ENCODE measurements at regions not wholly inside any gene's neighbourhood (a gene's known extent, or its start where the extent isn't known, plus 50 kb on each side); places are given as distances from the start of the nearest gene placed in this dataset.

DNA sequence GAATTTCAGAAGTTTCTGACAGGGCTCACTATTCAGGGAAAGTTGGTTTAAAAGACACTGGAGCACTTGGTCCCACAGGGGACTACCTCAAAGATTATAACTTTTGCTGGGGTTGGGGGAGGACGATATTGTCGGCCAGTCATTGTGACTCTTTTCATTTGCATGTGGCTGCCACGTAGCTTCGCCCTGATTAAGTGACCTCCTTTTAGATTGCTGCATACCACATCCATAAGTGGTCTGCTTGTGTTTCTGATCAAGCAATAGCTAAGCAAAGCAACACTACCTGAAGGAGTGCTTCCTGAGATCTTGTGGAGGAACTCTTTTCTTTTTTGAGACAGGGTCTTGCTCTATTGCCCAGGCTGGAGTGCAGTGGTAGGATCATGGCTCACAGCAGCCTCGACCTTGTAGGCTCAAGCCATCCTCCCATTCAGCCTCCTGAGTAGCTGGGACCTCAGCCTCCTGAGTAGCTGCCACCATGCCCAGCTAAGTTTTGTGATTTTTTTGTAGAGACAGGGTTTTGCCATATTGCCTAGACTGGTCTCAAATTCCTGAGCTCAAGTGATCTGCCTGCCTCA lies 691.3 kb downstream of the EPM2A start:
- Histone ChIP-seq H3K4me1 (peaks cover 3% of the 10 kb centered on the region; the same call in 1 of the 2 replicates), H3K4me3 (ENCODE audit: low read depth, low read length) (no peak overlapping the region), H3K27me3 (no peaks in the 10 kb centered on the region), H3K36me3 (no peaks in the 10 kb centered on the region), H3K9me3 (no peaks in the 10 kb centered on the region)
- DNase-seq = no peak
- TF ChIP-seq, protein P1, sequence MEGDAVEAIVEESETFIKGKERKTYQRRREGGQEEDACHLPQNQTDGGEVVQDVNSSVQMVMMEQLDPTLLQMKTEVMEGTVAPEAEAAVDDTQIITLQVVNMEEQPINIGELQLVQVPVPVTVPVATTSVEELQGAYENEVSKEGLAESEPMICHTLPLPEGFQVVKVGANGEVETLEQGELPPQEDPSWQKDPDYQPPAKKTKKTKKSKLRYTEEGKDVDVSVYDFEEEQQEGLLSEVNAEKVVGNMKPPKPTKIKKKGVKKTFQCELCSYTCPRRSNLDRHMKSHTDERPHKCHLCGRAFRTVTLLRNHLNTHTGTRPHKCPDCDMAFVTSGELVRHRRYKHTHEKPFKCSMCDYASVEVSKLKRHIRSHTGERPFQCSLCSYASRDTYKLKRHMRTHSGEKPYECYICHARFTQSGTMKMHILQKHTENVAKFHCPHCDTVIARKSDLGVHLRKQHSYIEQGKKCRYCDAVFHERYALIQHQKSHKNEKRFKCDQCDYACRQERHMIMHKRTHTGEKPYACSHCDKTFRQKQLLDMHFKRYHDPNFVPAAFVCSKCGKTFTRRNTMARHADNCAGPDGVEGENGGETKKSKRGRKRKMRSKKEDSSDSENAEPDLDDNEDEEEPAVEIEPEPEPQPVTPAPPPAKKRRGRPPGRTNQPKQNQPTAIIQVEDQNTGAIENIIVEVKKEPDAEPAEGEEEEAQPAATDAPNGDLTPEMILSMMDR (IDR thresholded peaks at IDR 0.05; ENCODE audit: low read depth, low read length) = no peak

DNA sequence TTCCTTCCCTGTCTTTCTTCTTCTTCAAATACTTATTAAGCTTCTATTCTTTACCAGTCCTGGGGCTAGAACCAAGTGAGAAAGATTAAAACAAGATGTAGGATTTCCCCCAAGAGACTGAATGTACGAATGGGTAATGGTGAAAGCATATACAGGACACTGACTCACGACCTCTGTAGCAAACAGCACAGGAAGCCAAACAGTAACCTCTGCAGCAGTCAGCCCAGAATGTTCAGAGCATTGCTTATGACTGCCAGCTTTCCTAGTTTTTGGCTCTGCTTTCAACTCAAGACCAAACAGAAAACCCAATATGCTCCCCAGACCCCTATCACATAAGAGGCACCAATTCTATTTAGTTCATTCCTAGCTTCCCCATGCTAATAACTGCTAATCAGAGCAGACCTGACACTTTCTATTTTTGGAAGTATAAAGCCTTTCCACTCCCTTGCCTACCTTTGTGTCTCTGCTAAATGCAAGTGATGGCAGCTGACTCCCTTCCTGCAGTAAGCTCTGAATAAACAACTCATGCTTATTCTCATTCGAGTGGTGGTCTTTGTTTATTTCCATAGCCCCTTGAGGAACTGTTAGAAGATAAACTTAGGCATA lies 690.6 kb downstream of the EPM2A start:
- H3K4me1 ChIP-seq = peaks cover 3% of the 10 kb centered on the region; the same call in 1 of the 2 replicates
- DNase-seq = no peak
- H3K36me3 ChIP-seq = no peaks in the 10 kb centered on the region
- H3K27me3 ChIP-seq = no peaks in the 10 kb centered on the region
- TF ChIP-seq, protein P1 (IDR thresholded peaks at IDR 0.05; ENCODE audit: low read depth, low read length) = no peak
- no peak overlapping the region for H3K4me3 ChIP-seq (ENCODE audit: low read depth, low read length)
- H3K9me3 ChIP-seq = no peaks in the 10 kb centered on the region

DNA sequence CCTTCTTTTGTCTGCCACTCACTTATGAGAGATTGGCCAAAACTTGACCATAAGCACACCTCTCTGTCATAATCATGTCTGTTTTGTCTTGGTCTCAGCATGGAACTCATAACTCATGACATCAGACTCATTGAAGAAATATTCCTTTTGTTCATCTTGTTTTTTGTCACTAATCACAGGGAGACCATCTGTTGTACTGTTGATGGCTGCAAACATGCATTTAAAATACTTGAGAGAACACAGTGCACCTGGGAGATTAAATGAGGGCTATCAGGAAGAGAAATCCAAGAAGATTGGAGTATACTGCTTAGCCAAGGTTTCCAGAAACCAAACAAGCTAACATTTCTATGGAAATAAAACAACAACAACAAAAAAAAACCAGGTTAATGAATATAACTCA lies 689.7 kb downstream of the EPM2A start:
- no peaks in the 10 kb centered on the region for H3K36me3 ChIP-seq
- peaks cover 3% of the 10 kb centered on the region; the same call in 1 of the 2 replicates for H3K4me1 ChIP-seq
- TF ChIP-seq, protein P1 (IDR thresholded peaks at IDR 0.05; ENCODE audit: low read depth, low read length) = no peak
- no peaks in the 10 kb centered on the region for H3K9me3 ChIP-seq
- DNase-seq = no peak
- H3K27me3 ChIP-seq = no peaks in the 10 kb centered on the region
- no peak overlapping the region for H3K4me3 ChIP-seq (ENCODE audit: low read depth, low read length)

DNA sequence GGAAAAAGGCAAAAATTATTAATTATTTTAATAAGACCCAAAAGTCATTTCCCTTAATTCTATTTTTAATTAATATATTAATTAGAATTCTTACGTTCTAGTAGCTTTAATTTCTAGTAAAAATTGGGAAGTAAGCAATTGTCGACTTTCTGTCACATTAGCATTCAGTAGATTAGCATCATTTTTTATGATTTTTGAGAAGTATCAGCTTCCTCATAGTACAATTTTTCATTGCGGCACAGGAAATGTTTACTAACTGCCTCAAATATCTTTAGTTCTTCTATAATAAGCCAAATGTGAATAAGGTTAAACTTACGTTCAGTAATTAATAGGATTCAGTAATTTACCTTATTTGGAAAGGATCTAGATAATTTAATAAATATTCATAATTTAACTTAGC lies 687.4 kb downstream of the EPM2A start:
- no peak for DNase-seq

DNA sequence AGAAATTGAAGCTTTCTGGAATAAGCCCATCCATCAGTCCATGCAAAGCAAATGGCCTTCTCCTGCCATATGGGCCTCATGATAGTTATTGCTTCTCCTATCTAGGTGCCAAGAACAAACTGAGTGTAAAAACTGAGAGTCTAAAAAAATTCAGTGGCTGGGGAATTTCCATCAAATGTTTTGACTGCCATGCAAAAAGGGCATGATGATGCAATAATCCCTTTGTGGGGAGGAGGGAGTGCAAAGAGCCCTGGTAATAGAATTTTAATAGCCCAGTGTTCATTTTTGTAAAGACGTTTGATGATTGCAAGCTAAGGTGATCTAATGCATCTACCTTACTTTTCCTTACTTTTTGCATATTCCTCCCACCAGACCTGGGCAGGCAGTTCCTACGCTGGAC lies 683.7 kb downstream of the EPM2A start:
- no peaks in the 10 kb centered on the region for H3K27me3 ChIP-seq
- DNase-seq = no peak
- H3K36me3 ChIP-seq = no peaks in the 10 kb centered on the region
- TF ChIP-seq, protein P1 (IDR thresholded peaks at IDR 0.05; ENCODE audit: low read depth, low read length) = no peak
- H3K9me3 ChIP-seq = no peaks in the 10 kb centered on the region
- H3K4me3 ChIP-seq (ENCODE audit: low read depth, low read length) = no peak overlapping the region
- H3K4me1 ChIP-seq = 0 out of 2 replicates have a peak, but pooled peaks cover 3% of the 10 kb centered on the region

More for the DNA sequence above, 687.4 kb downstream of the EPM2A start:
- Histone ChIP-seq H3K4me3 (ENCODE audit: low read depth, low read length) (no peak overlapping the region), H3K27me3 (no peaks in the 10 kb centered on the region), H3K4me1 (peaks cover 3% of the 10 kb centered on the region; the same call in 1 of the 2 replicates), H3K9me3 (no peaks in the 10 kb centered on the region), H3K36me3 (no peaks in the 10 kb centered on the region)
- TF ChIP-seq, protein P1 (IDR thresholded peaks at IDR 0.05; ENCODE audit: low read depth, low read length) = no peak

DNA sequence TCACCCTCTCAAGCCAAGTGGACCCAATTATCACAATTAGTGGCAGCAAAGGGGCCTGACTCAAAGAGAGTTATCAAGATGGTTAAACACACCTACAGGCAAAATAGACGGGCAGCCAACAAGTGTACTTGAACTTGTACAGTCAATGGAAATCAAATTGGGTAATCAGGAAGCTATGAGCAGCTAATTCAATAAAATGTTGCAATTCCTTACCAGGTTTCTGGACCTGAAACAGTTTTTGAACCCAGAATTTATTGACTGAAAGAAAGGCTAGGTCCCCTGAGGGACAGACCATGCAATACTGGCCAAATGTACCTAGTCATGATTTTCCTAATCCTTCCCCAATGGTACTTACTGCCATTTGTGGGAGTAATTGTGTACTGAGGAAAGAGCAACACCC lies 679.8 kb downstream of the EPM2A start:
- Histone ChIP-seq H3K36me3 (no peaks in the 10 kb centered on the region), H3K9me3 (no peaks in the 10 kb centered on the region), H3K4me1 (0 out of 2 replicates have a peak, but pooled peaks cover 3% of the 10 kb centered on the region), H3K4me3 (ENCODE audit: low read depth, low read length) (no peak overlapping the region), H3K27me3 (no peaks in the 10 kb centered on the region)
- TF ChIP-seq, protein P1 (IDR thresholded peaks at IDR 0.05; ENCODE audit: low read depth, low read length) = no peak
- DNase-seq = no peak
